NT2/D1 (cell line): ENCODE measurements at regions not wholly inside any gene's neighbourhood (a gene's known extent, or its start where the extent isn't known, plus 50 kb on each side); places are given as distances from the start of the nearest gene placed in this dataset.

ENCODE experiments used
- YY1 ChIP-seq: IDR thresholded peaks from 2 replicates; pipeline ENCODE4 v1.6.1; 2011; ENCODE audit not compliant: insufficient read length, insufficient read depth
- ZNF274 ChIP-seq: IDR thresholded peaks from 2 replicates; pipeline ENCODE4 v1.6.1; 2011; ENCODE audit warnings: mild to moderate bottlenecking, low read depth, low read length

- TF ChIP-seq YY1 (no peak), ZNF274 (no peak)
Measured at GRCh38 chr4:75213480-75213879, 280.6 kb downstream of the PARM1 start.
